NCI-H1105 treated with DMSO at 0.1 percent for 48 hours (cell line): ENCODE measurements at regions not wholly inside any gene's neighbourhood (a gene's known extent, or its start where the extent isn't known, plus 50 kb on each side); places are given as distances from the start of the nearest gene placed in this dataset.
"Not testable (repeated sequence)": the region's sequence is repeated elsewhere in the genome, so short reads cannot be mapped to it uniquely, and the experiment has no call there.

ENCODE experiments used
- DNase-seq: peaks from one replicate; lab custom pipeline; 2025; lab: John Stamatoyannopoulos, UW

DNA sequence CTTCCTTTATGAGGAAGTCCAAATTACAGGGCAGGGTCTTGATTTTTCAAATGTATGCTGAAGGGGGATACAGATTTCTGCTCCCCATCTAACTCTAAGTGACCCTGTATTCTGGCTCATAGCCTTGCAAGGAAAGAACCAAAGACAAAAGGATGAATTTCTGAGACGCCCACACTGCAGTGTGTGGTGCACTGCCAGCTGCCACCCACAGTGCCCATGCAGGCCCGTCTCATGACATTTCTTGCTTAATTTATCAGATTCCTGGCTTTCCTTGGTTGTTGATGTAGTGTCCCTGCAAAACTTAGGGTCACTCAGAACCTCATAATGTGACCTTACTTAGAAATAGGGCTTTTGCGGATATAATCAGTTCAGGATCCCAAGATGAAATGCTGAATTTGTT, 68.0 kb downstream of the CBLN4 start:
- DNase-seq, result no peak

DNA sequence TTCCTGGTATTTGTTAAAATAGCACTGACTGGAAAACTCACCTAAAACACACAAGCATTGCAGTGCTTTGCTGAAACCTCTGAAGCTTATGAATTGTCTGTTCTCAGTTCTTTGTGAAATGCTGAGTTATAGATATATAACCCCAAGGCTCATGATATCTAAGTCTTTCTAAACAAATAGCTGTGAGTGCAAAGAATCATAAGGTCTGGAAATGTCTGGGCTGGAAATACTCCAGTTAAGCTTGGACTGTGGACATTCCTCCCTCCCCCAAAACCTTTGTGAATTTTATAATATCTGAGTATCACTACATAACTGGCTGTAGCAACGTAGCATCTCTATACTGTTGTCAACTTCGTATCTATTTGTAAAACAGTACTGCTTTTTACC, 69.1 kb downstream of the CBLN4 start:
- DNase-seq, result no peak

DNA sequence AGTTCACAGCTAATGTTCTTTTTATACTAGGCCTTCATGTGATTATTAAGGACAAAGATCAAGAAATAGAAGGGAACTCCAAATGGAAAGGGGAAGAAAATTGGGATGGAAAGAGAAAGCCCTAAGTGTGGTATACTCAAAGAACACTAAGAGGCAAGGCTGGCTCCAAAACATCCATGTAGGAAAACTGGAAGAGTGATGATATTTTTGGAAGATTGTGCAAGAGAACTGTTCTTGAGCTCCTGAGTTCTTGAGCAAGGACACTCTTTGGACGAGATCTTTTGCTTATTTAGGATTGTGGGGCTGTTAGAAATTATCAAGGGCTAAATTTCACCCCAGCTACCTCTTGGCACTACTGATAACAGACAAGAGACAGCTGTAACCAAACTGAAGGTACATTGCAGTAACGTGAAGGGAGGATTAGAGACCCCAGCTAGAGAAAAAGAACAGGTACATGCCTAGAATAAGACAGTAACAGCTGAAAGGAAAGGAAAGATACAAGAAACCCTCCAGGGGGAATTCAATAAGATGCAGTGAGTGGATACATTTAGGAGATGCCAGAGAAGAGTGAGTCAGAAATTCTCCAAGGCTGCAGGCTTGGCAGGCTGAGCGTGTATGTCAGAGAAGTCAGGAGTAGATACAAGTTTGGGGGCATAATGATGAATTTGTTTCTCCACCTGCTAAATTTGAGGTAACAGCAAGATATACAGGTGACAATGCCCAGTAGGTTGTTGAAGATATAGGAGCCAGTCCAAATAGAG, 69.7 kb downstream of the CBLN4 start:
- no peak for DNase-seq

DNA sequence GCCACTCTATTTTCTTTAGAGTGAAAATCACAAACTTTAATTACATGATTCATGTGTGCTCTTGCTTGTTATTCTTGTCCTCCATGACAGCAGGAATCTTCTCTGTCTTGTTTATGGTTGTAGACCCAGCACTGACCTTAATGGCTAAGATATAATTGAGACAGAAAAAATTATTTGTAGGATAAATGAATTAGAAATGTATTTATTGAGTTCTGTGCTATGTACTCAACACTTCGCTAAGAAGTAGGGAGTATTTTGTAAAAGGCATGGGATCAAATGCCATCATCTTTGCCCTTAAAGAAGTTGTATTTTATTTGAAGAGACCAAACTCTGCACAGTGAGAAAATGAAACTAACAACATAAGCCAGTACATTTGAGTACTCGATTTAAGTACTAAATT, 71.2 kb downstream of the CBLN4 start:
- DNase-seq, result no peak

DNA sequence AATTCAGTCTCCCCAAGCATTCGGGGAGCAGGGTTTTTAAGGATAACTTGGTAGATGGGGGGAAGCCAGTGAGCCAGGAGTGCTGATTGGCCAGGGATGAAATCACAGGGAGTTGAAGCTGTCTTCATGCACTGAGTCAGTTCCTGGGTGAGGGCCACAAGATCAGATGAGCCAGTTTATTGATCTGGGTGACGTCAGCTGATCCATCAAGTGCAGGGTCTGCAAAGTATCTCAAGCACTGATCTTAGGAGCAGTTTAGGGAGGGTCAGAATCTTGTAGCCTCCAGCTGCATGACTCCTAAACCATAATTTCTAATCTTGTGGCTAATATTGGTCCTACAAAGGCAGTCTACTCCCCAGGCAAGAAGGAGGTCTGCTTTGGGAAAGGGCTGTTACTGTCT, 74.4 kb downstream of the CBLN4 start:
- DNase-seq, result not testable (repeated sequence)

DNA sequence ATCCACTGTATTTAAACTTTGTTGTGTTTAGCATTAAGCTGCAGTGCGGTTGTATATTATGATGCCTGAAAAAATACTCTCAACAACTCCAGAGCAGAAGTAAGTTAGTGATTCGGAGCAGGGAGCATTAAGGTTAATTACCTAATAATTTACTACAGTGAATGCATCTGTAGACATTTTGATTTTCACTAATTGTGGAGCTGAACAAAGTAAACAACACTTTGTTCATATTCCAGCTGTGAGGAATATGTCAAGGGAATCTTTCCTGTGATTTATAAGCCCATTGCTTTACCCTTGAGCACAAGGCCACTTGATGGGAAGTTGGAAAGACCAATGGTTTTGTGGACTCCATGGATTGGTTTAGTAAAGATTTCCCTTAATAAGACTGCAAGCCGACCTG, 77.1 kb downstream of the CBLN4 start:
- DNase-seq, result no peak

DNA sequence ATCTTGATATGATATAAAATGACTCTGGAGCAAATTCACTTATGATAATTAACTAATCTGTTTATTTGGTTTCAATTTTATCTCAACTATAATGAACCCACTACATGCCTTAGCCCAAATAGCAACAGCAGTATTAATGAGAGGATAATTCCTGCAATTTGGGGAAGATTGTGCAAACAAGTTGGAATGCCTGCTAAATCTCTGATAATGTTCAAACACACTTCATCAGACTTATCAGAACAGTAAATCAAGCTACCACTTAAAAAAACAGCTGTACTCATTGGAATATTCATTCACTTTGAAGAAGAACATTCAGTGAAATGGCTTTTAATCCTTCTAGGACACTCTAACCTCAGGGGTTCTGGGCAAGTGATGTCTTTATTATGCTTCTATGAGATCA, 85.4 kb downstream of the CBLN4 start:
- no peak for DNase-seq

DNA sequence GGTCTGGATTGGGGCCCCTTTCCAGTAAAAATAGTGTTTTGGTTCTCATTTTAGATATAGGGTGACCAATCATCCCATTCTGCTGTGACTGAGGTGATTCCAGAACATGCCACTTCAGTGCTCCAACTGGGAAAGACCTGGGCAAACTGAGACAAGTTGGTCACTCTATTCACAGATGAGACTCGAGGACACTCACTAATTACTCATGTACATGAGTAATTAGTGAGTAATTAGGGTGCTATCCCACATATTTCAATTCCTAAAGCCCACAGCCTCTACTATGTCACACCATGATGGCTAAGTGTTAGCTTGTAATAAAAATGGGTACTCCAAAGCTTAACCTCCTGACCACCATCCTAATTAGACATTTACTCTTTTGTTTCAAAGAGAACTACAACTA, 86.0 kb downstream of the CBLN4 start:
- no peak for DNase-seq

DNA sequence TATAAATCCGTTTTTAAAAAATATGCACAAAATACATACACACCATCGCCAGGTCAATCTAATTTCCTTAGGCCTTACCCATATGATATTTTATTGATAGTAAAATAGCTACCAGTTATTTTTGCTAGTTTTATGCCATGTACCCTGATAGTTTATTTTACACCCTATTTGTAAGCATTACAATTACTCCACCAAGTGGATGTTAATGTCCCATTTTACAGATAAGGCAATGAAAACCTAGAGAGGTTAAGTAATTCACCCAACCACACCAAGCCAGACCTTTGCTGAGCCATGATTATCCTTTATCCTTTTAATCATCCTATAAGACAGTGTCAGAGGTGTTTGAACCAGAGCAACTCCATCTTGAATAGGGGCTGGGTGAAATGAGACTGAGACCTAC, 86.8 kb downstream of the CBLN4 start:
- no peak for DNase-seq

DNA sequence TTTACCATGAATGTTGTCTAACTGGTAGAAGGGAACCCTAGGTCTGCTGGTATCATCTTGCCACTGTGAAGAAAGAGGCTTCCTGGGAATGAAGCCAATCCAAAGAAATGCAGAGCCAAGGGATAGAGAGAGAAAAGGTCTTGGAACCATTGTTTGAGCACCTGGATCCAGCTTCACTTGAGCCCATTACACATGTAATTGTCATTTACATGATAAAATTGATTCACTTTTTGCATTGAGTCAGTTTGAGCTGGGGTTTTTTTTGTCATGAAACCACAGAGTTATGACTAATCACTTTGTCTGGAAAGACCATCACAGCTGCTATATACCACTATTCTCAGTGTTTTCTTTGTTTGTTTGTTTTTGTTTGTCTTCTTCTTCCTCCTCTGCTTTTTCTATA, 112.3 kb downstream of the CBLN4 start:
- DNase-seq, result no peak

DNA sequence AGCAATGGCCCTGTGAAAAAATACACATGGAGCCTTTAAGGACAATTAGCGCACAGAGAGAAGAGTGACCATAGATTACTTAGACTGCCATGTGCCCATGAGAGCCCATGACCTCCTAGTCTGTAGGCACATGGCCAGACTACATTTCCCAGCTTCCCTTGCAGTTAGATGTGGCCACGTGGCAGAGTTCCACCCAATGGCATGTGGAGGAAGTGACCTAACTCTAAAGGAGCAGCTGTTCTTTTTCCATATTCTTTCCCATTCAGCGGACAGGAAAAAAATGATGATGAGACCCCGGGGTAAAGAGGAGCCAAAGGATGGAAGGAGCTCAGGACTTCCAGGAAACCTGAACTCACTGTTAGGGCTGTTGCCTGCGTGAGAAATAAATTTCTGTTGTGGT, 116.6 kb downstream of the CBLN4 start:
- no peak for DNase-seq

DNA sequence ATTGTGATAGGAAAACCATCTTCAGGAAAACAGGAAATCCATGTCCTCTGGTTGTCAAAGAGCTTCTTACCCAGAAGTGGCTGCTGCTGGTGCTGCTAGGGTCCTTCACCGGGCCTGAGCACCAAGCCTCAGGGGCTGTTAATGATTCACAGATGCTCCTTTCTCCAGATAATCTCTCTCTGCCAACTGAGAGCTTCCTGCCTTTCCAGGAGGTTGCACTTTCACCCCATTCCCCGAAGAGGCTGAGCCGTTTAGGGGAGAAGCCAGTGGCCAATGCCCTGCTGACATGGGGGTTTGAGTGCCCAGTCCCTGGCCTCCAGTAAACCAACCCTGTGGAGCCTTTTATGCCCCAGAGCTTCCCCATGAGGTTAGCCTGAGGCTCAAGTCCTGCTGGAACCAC, 122.4 kb downstream of the CBLN4 start:
- no peak for DNase-seq

DNA sequence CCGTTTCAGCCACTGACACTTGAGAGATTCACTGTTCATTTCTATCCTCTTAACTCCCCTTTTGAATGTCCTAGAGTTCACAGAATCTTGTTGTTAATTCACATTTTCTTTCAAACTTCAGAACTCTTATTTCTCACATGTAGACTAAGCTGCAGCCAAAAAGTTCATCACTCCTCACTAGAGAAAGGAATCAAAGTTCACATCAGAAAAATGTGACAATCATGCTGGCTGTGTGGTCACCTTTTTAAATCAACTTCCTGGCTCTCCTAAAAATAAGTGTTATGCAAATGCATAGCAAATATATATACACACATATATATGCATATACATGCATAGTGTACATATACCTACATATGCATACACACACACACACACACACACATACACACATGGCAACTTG, 123.0 kb downstream of the CBLN4 start:
- DNase-seq, result no peak

DNA sequence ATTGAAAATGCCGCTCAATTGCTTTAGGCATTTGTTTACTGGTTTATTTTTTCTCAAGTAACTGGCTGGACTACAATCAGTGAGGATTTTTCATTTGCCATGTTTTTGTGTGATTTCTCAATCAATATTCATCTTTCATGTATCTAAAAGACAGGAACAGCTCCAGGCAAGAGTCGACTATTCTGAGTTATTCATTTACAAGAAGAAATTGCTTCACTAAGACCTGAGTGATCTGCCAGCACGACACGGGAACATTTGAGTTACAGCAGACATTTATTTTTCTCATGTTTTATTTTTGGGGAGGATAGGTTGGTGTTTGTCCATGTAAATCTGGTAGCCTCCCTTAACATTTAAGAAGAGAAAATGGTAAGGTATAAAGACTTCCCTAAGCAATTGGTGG, 124.1 kb downstream of the CBLN4 start:
- DNase-seq, result no peak

DNA sequence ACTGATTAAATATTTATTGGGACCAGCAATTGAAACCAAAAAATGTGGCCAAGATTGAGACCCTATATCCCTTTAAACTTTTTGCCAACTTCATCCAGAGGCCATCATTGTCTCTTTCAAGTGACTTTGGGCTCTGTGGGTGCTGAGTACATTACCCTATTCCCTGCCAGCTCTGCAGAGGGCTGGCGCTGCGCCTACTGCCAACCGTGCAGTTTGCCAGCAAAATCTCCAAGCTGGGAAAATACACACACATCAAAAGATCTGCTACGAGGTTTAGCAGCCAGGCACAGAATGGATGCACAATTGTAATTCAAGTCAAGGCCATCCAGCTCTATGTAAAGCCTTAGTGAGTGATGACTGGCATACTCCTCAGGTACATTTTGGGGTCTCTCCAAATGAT, 125.0 kb downstream of the CBLN4 start:
- DNase-seq, result no peak

DNA sequence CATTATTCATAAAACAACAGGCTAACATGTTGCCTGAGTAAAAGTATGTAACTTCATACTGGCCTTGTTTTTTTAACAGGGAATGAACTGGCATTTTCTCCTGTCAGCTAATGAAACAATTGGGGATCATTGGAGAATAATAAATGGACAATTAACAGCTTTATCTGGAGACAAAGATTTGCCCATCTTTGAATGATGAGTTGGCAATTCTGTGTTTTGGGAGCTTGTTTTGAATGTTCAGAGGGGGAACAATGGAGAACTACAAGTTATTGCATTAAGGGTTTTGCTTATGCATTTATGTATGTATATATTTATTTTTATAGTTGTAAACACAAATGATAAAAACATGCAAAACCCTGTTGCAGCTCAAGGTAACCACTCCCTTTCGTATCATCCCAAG, 150.3 kb downstream of the CBLN4 start:
- no peak for DNase-seq

DNA sequence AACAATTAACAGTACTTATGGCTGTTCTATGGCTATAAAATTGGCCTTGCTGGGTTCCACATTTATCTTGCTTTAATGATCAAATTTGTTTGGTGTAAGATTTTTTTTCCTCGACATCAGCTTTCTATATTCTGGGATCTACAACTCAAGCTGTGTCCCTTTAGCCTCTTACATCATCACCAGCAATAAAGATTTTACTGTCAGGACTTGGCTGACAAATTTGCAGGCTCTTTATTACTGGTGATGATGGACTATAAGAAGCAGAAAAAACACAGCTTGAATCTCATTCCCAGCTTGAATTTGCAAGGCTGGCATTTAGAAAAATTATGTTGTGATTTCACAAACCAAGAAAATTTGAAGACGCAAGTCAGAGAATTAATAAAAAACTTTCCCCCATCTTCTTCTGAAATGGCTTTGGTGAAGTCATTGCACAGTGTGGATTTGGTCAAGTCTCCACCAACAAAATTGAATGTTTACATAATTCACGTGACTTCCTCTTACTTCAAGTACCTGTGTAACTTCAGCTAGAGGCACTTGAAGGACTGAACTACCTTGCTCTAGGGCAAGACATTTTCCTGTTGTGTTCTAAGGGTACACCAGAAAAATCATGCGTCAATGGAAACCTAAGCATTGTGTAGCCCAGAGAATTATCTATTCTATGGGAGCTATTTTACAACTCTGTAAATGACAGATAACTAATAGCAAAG, 175.0 kb downstream of the CBLN4 start:
- DNase-seq, result no peak

DNA sequence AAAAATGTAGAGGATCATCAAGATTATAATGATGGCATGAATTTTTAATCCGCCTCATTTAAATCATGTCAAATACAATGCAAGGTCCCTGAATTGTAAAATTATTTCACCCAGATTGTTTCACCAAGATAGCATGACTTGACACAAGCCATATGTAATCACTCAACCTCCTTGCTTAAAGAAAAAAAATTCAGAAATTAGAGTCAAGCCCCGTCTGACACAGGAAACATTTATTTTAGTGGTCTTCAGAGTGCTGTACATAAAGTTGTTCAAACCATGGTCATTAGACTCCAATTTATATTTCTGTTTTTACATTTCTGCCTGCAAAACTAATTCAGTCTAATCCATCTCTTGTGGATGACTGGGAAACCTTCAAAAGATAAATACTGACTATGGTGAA, 200.2 kb downstream of the CBLN4 start:
- DNase-seq, result no peak

DNA sequence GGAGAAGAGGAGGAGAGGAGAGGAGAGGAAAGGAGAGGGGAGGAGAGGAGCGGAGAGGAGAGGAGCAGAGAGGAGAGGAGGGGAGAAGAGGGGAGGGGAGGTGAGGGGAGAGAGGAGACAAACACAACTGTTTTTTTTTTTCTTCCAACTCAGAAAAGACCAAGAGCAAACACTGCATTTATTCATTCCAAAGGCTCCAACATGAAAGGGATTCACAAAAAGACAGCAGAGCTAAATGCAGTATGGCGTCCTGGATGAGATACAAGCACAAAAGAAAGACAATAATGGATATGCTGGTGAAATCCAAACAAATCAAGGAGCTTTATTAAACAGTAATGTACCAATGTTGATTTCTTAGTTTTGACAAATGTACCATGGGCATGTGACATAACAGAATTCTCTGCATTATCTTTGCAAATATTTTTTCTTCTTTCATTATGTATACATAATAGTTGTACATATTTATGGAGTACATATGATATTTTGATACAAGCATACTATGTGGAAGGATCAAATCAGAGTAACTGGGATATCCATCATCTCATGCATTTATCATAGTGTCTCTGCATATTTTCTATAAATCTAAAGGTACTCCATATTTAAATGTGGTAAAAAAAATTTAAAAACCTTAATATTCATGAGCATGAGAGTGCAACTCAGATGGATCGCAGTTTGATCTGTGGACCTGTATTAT, 204.6 kb downstream of the CBLN4 start:
- no peak for DNase-seq

DNA sequence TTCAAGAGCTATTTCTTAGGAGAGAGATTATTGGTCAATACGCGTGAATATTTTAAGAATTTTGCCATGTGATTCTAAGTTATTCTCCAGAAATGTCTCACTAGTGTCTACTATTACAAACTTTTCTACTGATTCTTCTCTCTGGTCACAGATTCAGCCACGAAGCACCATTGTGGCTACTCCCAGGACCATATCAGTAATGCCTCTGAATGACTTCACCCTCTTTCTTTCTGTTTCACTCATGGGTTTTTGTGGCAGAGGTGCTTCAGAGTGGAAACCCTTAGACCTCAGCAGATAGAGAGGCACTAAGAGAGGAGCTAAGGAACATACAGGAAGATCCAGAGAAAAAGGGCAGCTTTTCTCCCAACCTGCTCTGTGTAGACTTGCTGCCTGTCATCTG, 211.3 kb downstream of the CBLN4 start:
- DNase-seq, result no peak

DNA sequence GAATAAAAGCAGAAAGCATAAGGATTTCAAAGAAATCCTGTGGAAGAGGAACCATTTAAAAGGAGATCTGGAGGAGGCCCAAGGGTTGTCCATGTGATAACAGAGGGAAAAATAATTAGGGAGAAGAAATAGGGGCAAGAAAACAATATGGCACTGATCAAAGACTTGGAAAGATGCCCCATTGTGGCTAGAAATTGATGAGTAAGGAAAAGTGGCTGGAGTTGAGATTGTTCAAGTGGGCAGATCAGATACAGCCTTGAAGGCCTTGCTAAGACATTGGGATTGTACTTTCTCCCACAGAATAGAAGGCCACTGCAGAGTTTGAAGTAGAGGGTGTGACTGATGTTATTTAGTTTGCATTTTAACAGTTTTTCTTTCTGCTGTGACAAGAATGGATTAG, 213.3 kb downstream of the CBLN4 start:
- no peak for DNase-seq

DNA sequence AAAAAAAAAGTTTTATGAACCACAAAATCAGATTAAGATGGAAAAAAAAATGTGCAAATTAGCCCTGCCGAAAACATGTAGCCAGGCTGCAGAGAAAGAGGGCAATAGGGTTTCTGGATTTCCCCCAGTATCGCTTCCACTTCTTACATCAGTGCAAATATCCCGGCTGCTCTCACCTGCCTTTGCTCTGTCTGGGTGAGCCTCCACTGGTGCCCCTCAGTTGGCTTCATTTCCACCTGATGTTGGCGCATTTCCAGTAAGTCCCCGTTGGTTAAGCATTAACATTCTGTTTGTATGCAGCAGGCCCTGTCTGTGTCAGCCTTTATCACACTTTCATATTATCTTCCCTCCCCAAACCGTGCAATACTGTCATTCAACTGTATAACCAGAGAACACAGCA, 215.1 kb downstream of the CBLN4 start:
- no peak for DNase-seq

DNA sequence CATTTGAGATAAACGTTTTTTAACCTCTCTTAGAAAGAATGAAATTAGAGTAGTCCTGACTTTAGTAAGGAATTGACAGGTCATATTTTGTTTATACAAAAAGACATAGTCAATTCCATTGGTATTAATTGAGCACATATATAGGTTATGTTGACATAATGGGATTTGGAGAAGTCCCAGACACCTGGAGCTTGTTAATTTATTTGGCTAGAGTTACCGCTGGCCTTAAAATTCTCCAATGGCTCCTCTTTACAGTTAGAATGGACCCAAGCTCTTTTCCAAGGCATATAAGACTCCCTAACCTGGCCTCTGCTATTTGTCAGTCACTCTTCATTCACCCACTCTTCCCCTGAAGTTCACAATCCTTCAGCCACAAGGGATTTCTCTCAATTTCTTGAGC, 221.3 kb downstream of the CBLN4 start:
- DNase-seq, result no peak
